OCI-LY3 (cell line): ENCODE measurements at regions not wholly inside any gene's neighbourhood (a gene's known extent, or its start where the extent isn't known, plus 50 kb on each side); places are given as distances from the start of the nearest gene placed in this dataset.

Source experiments
- EZH2phosphoT487 ChIP-seq: fragments of 200-600 bp; shearing (Covaris generic); IDR thresholded peaks from 2 replicates; pipeline ENCODE4 v1.6.1; 2018; ENCODE audit warnings: antibody characterized with exemption, mixed run types, low read depth
- TF ChIP-seq, protein P1 (sequence below): fragments of 200-600, 300-600 bp; sonication (generic); IDR thresholded peaks from 2 replicates; pipeline ENCODE4 v1.5.1; 2014; ENCODE audit warnings: antibody characterized with exemption, low read length, low read depth

DNA sequence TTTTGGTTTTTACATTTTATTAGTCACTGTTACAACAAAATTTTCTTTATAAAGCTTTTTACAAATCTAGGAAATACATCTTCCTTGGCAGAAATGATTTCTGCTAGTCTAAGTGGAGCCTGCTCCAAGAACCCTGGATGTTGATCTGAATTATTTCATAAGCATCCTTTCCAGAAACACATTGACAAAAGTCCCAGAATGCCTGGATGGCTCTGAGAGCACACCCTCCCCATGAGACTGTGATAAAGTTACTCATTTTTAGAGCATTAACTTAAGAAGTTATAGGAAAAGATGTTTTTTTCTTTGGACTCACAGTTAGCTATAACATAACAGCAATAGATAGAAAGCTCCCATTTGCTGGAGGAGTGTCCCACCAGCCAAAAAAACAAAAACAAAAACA, 559.6 kb upstream of the SPRY2 start:
- TF ChIP-seq, protein P1, sequence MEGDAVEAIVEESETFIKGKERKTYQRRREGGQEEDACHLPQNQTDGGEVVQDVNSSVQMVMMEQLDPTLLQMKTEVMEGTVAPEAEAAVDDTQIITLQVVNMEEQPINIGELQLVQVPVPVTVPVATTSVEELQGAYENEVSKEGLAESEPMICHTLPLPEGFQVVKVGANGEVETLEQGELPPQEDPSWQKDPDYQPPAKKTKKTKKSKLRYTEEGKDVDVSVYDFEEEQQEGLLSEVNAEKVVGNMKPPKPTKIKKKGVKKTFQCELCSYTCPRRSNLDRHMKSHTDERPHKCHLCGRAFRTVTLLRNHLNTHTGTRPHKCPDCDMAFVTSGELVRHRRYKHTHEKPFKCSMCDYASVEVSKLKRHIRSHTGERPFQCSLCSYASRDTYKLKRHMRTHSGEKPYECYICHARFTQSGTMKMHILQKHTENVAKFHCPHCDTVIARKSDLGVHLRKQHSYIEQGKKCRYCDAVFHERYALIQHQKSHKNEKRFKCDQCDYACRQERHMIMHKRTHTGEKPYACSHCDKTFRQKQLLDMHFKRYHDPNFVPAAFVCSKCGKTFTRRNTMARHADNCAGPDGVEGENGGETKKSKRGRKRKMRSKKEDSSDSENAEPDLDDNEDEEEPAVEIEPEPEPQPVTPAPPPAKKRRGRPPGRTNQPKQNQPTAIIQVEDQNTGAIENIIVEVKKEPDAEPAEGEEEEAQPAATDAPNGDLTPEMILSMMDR = no peak
- TF ChIP-seq EZH2phosphoT487 = no peak
